PFSK-1 (cell line): ENCODE measurements at regions not wholly inside any gene's neighbourhood (a gene's known extent, or its start where the extent isn't known, plus 50 kb on each side); places are given as distances from the start of the nearest gene placed in this dataset.

Experiments
- FOXP2 ChIP-seq: optimal IDR thresholded peaks from 2 replicates; pipeline ENCODE3; 2011; ENCODE audit warnings: borderline replicate concordance, control low read depth, inconsistent platforms; ENCODE audit not compliant: insufficient read depth; ENCODE audit errors: extremely low read length, extremely low read depth
- POLR2AphosphoS5 ChIP-seq: IDR thresholded peaks from 2 replicates; pipeline ENCODE4 v1.6.1; 2012; ENCODE audit warnings: low read depth, mild to moderate bottlenecking, control low read depth, low read length, moderate library complexity
- SIN3A ChIP-seq: IDR thresholded peaks from 2 replicates; pipeline ENCODE4 v1.6.1; 2012; ENCODE audit warnings: mild to moderate bottlenecking, low read length, moderate library complexity, borderline replicate concordance; ENCODE audit not compliant: insufficient read depth
- TAF1 ChIP-seq: IDR thresholded peaks from 2 replicates; pipeline ENCODE4 v1.6.1; 2012; ENCODE audit warnings: low read length, control low read depth, borderline replicate concordance; ENCODE audit not compliant: insufficient read depth
- TF ChIP-seq, protein P1 (sequence below), 2 experiments: IDR thresholded peaks; 2 replicates each; pipeline versions ENCODE4 v1.6.1 to v1.8.0; 2011 to 2012; ENCODE audit warnings: low read depth in 2 of 2, low read length in 2 of 2, control low read depth in 1 of 2, inconsistent platforms in 1 of 2, mild to moderate bottlenecking in 1 of 2, moderate library complexity in 1 of 2; ENCODE audit not compliant: insufficient read depth in 1 of 2

DNA sequence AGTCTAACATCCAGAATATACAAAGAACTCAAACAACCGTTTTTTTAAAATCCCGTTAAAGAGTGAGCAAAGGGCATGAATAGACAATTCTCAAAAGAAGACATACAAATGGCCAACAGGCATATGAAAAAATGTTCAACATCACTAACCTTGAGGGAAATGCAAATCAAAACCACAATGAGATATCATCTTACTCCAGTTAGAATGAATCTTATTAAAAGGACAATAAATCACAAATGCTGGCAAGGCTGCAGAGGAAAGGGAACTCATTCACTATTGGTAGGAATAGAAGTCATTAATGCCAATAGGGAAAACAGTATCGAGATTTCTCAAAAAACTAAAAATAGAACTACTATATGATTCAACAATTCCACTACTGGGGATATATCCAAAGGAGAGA lies 520.1 kb downstream of the RMST start:
- TF ChIP-seq TAF1 (no peak), FOXP2 (no peak), POLR2AphosphoS5 (no peak), SIN3A (no peak)
- TF ChIP-seq, protein P1, sequence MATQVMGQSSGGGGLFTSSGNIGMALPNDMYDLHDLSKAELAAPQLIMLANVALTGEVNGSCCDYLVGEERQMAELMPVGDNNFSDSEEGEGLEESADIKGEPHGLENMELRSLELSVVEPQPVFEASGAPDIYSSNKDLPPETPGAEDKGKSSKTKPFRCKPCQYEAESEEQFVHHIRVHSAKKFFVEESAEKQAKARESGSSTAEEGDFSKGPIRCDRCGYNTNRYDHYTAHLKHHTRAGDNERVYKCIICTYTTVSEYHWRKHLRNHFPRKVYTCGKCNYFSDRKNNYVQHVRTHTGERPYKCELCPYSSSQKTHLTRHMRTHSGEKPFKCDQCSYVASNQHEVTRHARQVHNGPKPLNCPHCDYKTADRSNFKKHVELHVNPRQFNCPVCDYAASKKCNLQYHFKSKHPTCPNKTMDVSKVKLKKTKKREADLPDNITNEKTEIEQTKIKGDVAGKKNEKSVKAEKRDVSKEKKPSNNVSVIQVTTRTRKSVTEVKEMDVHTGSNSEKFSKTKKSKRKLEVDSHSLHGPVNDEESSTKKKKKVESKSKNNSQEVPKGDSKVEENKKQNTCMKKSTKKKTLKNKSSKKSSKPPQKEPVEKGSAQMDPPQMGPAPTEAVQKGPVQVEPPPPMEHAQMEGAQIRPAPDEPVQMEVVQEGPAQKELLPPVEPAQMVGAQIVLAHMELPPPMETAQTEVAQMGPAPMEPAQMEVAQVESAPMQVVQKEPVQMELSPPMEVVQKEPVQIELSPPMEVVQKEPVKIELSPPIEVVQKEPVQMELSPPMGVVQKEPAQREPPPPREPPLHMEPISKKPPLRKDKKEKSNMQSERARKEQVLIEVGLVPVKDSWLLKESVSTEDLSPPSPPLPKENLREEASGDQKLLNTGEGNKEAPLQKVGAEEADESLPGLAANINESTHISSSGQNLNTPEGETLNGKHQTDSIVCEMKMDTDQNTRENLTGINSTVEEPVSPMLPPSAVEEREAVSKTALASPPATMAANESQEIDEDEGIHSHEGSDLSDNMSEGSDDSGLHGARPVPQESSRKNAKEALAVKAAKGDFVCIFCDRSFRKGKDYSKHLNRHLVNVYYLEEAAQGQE (IDR thresholded peaks at IDR 0.05; ENCODE audit: insufficient read depth in 1 of 2, low read depth in 2 of 2, low read length in 2 of 2): no peak

DNA sequence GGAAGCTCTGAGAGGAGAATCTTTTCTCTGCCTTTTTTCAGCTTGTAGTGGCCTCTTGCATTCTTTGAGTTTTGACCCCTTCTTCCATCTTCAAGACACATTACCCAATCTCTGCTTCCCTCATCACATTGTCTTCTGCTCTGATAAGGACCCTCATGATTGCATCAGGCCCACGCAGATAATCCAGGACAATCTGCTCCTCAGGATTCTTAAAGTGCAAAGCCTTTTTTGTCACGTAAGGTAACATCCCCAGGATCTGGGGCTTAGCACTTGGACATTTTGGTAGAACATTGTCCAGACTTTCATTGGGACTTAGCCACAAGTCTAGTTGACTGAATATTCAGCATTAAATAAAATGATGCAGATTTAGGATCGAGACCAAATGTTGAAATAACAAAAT lies 521.2 kb downstream of the RMST start:
- TF ChIP-seq TAF1: no peak
- no peak for TF ChIP-seq SIN3A
- TF ChIP-seq, protein P1 (IDR thresholded peaks at IDR 0.05; ENCODE audit: insufficient read depth in 1 of 2, low read depth in 2 of 2, low read length in 2 of 2): no peak
- no peak for TF ChIP-seq FOXP2
- TF ChIP-seq POLR2AphosphoS5: no peak

DNA sequence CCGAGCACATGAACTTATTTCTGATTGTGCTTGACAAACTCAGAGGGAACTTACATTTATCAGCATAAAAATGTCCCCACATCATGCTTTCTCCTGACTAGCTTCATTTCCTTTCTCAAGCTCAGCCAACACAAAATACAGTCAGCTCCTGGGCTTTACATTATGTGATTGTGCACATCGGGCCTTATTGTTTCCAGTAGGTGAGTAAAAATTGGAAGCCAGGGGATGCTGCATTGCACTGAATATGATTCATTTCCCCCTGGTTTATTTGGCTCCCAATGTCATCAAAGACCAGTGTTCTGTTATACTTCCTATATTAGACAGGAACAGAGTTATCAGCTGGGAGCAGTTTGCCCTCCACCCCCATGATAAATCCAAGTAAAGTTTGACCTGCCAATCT lies 521.8 kb downstream of the RMST start:
- no peak for TF ChIP-seq TAF1
- TF ChIP-seq POLR2AphosphoS5: no peak
- TF ChIP-seq FOXP2: no peak
- TF ChIP-seq, protein P1 (IDR thresholded peaks at IDR 0.05; ENCODE audit: insufficient read depth in 1 of 2, low read depth in 2 of 2, low read length in 2 of 2): no peak
- TF ChIP-seq SIN3A: no peak

DNA sequence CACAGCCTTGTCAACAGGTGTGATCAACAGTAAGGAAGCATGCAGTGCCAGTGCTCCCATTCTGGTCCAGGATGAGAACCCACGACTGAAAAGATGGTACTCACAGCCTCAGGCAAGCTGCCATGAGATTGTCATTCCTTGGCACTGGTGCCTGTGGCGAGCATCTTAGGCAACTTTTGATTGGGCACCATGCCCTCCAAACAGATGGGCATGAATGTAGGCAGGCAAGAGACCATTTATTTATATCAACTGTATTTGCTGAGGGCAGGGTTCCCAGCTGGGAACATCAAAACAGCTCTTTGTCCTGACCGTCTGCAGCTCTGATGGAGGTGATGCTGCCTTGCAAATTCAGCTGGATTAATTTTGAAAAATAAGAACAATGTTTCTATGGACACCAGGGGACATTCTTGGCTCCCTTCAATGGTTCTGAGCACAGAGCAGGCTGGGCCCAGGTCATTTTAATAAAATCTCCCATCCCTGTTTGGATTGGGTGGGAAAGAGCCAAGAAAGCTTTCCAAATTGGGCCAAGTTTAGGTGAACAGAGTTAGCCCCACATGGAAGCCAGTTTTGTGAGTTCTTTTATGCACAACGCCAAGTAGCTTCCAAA lies 522.5 kb downstream of the RMST start:
- TF ChIP-seq SIN3A (no peak), TAF1 (no peak), FOXP2 (no peak), POLR2AphosphoS5 (no peak)
- TF ChIP-seq, protein P1 (IDR thresholded peaks at IDR 0.05; ENCODE audit: insufficient read depth in 1 of 2, low read depth in 2 of 2, low read length in 2 of 2): no peak
